8988T (cell line): ENCODE measurements at regions not wholly inside any gene's neighbourhood (a gene's known extent, or its start where the extent isn't known, plus 50 kb on each side); places are given as distances from the start of the nearest gene placed in this dataset.

ENCODE experiments used
- DNase-seq: peaks from one replicate; pipeline ENCODE4 v3.0.0; 2011

- no peak for DNase-seq
These were observed 280.3 kb upstream of the POU3F1 start for GRCh38 chr1:38326856-38327255.

- DNase-seq, result no peak
These were observed 279.5 kb upstream of the POU3F1 start for GRCh38 chr1:38326135-38326534.

- no peak for DNase-seq
These were observed 266.2 kb upstream of the POU3F1 start for GRCh38 chr1:38312753-38313152.

DNA sequence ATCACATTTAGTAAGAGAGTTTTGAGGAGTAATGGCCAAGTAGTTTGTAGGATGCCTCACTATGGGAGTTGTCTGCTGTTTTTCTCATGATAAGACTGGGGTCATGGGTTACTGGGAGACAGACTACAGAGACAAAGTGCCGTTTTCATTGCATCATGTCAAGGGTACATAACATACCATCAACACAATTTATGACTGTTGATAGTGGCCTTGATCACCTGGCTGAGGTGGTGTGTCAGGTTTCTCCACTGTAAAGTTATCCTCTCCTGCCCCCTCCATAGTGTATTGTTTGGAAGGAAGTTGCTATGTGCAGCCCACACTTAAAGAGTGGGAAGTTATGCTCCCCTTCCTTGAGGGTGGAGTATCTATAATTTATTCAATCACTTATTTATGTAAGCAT lies 263.5 kb upstream of the POU3F1 start:
- no peak for DNase-seq

DNA sequence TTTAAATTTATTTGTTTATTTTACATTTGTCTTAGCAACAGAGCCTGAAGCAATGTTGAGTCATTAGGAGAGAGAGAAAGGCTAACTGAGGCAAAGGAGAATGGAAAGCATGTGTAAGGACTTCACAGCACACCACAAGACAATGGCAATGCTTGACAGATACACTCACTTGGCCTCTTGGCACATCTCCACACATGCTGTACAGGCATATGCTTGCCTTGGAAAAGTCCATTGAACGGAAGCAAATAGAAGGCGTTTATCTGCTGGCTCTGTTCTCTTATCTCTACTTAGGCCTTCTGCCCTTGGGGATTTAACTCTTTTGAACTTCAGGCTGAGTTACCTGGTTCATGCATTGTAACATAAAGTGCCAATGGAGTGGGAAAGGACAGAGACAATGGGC lies 262.2 kb upstream of the POU3F1 start:
- no peak for DNase-seq

DNA sequence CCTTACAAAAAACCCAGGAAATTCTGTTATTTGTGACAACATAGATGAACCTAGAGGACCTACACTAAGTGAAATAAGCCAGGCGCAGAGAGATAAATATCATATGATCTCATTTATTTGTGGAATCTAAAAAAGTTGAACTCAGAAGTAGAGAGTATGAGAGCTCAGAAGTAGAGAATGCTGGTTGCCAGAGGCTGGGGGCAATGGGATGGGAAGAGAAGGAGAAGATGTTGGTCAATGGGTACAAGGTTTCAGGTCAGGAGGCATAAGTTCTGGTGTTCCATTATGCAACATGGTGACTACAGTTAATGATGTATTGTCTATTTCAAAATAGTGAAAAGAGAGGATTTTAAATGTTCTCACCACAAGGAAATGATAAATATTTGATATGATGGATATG lies 259.1 kb upstream of the POU3F1 start:
- DNase-seq, result no peak

- no peak for DNase-seq
These were observed 257.2 kb upstream of the POU3F1 start for GRCh38 chr1:38303843-38304242.

- no peak for DNase-seq
These were observed 254.4 kb upstream of the POU3F1 start for GRCh38 chr1:38301040-38301439.

DNA sequence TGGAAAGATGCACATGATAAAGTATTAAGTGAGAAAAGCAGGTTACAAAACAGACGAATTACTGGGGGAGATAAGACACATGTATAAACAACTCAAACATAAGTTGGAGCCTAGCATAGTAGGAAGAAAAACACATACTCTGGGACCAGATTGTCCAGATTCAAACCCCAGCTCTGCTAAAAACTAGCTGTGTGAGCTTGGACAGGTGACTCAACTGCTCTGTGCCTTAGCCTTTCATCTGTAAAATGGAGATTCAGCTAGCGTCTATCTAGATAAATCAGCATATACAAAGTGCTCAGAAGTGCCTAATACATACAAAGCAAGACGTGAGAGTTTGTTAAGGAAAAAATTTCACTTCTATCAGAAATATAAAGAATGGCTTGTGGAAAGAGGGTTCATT lies 254.0 kb upstream of the POU3F1 start:
- DNase-seq, result no peak

DNA sequence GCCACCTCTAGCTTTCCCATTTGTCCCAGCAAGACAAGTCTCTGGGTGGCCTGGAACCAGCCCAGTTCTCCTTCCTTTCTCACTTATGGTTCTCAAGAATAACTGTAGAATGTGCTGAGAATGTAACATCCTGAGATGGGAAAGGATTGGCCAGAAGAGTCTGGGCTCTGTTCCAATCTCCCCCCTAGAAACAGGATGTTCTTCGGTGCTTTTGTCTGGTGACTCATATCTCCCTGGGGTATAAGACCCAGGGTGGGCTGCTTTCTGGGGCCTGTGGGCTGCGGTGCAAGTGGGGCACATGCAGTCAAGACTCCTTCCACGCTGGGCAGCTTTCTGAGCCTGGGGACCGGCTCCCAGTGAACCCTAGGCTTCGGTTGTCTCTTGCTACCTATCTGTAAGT lies 251.2 kb upstream of the POU3F1 start:
- DNase-seq, result no peak

GRCh38 chr1:38297246-38297645 lies 250.7 kb upstream of the POU3F1 start:
- no peak for DNase-seq

DNA sequence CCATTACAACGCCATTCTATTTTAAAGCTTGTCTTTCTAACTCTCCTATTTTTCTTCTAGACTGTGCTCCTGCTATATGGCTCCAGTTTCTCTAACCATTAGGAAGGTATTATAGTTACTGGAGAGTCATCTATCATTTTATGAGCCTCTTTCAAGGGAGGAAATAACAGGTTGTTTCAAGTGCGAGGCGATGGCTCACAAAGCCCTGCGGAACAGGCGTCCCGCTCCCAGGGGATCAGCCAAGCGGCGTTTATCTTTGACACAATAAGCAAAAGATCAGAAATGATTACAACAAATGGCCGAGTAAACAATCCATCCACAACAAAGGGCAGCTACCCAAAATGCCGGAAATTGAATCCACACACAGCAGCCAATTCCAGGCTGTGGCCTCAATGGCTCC lies 249.5 kb upstream of the POU3F1 start:
- no peak for DNase-seq

- no peak for DNase-seq
These were observed 247.0 kb upstream of the POU3F1 start for GRCh38 chr1:38293567-38293966.

DNA sequence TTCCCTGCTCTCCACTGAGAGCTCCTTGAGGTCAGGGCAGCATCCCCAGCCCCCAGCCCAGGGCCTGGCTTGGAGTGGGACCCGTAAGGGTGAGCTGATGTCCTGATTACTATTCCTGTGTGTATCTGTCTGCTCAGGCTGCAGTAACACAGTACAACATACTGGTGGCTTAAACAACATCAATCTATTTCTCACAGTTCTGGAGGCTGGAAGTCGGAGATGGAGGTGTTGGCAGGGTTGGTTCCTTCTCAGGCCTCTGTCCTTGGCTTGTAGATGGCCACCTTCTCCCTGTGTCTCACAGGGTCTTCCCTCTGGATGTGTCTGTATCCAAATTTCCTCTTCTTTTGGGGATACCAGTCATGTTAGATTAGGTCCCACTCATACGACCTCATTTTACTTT lies 246.4 kb upstream of the POU3F1 start:
- DNase-seq, result no peak

DNA sequence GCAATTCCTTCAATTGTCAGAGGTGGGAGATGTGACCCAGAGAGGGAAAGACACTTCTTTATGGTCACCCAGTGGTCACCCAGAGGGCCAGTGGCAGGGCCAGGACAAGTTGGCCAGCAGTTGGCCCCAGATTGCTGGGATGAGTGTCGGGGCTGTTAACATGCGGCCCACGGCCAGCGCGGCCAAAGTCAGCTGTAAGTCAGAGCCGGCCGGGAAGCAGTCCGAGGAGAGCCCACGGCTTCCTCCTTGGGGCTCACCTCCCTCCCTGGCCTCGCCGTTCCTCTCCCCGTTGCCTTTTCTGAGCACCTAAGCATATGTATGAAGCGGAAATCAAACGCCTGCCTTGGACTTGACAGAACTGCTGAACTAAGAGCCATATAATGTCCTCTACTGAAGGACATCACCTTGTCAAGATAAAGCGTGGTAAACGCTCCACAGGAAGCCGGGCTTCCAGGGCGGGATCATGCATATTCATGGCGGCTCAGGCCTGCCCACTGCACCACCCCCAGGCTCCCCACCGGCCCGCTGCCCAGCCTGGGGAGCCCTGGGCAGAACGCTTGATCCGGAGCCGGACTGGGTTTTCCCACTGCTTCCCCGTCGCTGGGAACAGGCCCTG lies 245.4 kb upstream of the POU3F1 start:
- no peak for DNase-seq

GRCh38 chr1:38291336-38291735 lies 244.7 kb upstream of the POU3F1 start:
- DNase-seq, result no peak

GRCh38 chr1:38289034-38289433 lies 242.4 kb upstream of the POU3F1 start:
- no peak for DNase-seq

- no peak for DNase-seq
These were observed 241.0 kb upstream of the POU3F1 start for GRCh38 chr1:38287547-38287946.

DNA sequence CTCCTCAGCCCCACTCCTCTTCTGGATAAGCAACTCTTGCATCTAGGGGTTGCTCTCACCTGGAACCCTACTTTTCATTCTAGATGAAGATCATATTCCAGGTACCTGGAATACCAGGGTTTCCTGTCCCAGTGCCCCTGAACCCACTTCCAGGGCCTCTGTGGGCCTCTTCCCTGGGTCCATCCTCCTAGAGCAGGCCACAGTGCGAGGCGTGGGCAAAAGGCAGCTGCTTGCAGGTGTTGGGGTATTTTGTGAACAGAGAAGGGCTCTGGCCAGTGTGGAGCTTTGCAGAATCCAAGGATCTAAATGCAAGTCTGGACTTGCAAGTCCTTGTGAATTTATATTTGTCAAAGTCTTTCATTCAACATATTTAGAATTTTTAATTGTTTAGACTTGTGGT lies 240.4 kb upstream of the POU3F1 start:
- no peak for DNase-seq

DNA sequence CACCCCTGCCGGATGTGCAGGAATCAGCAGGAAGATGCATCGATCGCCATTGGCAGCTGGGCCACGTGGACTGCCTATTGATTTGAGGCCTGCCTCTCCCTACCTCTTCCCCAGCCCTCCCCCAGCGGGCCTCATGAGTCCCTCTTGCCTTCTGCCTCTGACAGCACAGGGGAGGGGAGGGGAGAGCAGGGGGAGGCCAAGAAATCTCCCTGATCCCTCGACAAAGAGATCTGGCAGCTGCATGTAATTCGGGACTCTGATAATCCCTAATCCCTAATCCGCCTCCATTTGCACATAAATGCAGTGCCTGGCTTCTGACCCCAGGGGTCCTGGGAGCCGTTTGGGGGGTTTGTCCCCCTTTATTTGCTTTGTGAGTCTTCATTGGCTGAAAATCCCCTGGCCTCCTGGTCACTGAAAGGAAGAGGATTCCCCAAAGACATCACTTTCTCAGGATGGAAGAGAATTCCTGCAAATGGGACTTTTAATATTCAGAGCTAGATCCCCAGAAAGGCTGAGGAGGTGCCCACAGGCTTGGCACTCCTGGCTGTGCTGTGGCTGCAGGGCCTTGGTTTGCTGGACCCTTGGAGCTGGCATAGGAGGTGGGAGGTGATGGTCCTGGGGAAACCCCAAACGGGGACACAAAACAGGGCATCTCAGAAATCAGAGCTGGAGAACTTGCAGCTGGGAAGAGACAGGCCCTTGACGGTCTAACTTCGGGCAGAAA lies 239.4 kb upstream of the POU3F1 start:
- no peak for DNase-seq

- no peak for DNase-seq
These were observed 238.4 kb upstream of the POU3F1 start for GRCh38 chr1:38284953-38285352.

- no peak for DNase-seq
These were observed 237.3 kb upstream of the POU3F1 start for GRCh38 chr1:38283696-38284470.

GRCh38 chr1:38279148-38279547 lies 232.6 kb upstream of the POU3F1 start:
- no peak for DNase-seq

DNA sequence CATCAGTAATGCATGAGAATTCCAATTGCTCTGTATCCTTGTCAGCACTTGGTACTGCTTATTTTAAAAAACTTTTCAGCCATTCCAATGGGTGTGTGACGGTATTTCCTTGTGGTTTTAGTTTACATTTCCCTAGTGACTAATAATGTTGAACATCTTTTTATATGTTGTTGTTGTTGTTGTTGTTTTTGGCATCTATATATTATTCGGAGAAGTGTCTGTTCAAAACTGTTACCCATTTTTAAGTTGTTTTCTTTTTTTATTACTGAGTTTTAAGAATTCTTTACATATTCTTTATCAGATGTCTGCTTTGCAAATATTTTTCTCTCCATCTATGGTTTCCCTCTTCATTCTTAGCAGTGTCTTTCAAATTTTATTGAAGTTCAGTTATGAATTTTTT lies 231.1 kb upstream of the POU3F1 start:
- DNase-seq, result no peak
